HepG2 (cell line): ENCODE measurements at regions not wholly inside any gene's neighbourhood (a gene's known extent, or its start where the extent isn't known, plus 50 kb on each side); places are given as distances from the start of the nearest gene placed in this dataset.

Experiments
- ARID4A ChIP-seq: sonication (generic); formaldehyde crosslinking; IDR thresholded peaks from 2 replicates; pipeline ENCODE4 v1.5.0; 2020; ENCODE audit warnings: mild to moderate bottlenecking, missing genetic modification reagents, borderline replicate concordance
- ARID5B ChIP-seq: IDR thresholded peaks from 2 replicates; pipeline ENCODE4 v1.4.0; 2020; ENCODE audit warnings: mild to moderate bottlenecking, missing genetic modification reagents
- ARNT ChIP-seq: fragments of 450-650 bp; IDR thresholded peaks from 2 replicates; pipeline ENCODE4 v1.6.1; 2017
- CENPX ChIP-seq: sonication (generic); formaldehyde crosslinking; IDR thresholded peaks from 2 replicates; pipeline ENCODE4 v1.9.0; 2021; ENCODE audit warnings: mild to moderate bottlenecking, missing genetic modification reagents, moderate library complexity
- HNRNPLL ChIP-seq: fragments of 200-400 bp; formaldehyde crosslinking; IDR thresholded peaks from 2 replicates; pipeline ENCODE4 v1.6.1; 2017; ENCODE audit warnings: mild to moderate bottlenecking, low read depth, low read length; ENCODE audit not compliant: poor library complexity, severe bottlenecking
- HNRNPUL1 ChIP-seq: fragments of 200-400 bp; formaldehyde crosslinking; IDR thresholded peaks from 2 replicates; pipeline ENCODE4 v1.6.1; 2017; ENCODE audit warnings: low read depth, mild to moderate bottlenecking, low read length, moderate library complexity
- KDM5A ChIP-seq: fragments of 200-600 bp; sonication (generic); IDR thresholded peaks from 2 replicates; pipeline ENCODE4 v1.7.0; 2018; ENCODE audit warnings: antibody characterized with exemption, mild to moderate bottlenecking, low read length, borderline replicate concordance
- MXD3 ChIP-seq: IDR thresholded peaks from 2 replicates; pipeline ENCODE4 v1.6.1; 2016; ENCODE audit warnings: mild to moderate bottlenecking, missing biosample characterization, missing genetic modification reagents
- MYC ChIP-seq: sonication (generic); formaldehyde crosslinking; IDR thresholded peaks from 2 replicates; pipeline ENCODE4 v1.9.0; 2021; ENCODE audit warnings: missing genetic modification reagents, borderline replicate concordance
- SNAPC5 ChIP-seq: sonication (generic); formaldehyde crosslinking; IDR thresholded peaks from 2 replicates; pipeline ENCODE4 v1.8.1; 2023; ENCODE audit warnings: mild to moderate bottlenecking, missing genetic modification reagents, borderline replicate concordance
- STAT5B ChIP-seq: sonication (generic); formaldehyde crosslinking; IDR thresholded peaks from 2 replicates; pipeline ENCODE4 v1.4.0; 2020; ENCODE audit warnings: missing genetic modification reagents
- TMF1 ChIP-seq: sonication (generic); formaldehyde crosslinking; IDR thresholded peaks from 2 replicates; pipeline ENCODE4 v1.8.1; 2022; ENCODE audit warnings: low read depth, missing genetic modification reagents
- TRAFD1 ChIP-seq: sonication (generic); formaldehyde crosslinking; IDR thresholded peaks from 2 replicates; pipeline ENCODE4 v1.5.1; 2020; ENCODE audit warnings: missing genetic modification reagents, mild to moderate bottlenecking, borderline replicate concordance
- ZNF597 ChIP-seq: sonication (generic); formaldehyde crosslinking; IDR thresholded peaks from 2 replicates; pipeline ENCODE4 v1.5.0; 2020; ENCODE audit warnings: missing genetic modification reagents
- ZNF788 ChIP-seq: sonication (generic); formaldehyde crosslinking; IDR thresholded peaks from 2 replicates; pipeline ENCODE4 v1.5.0; 2020; ENCODE audit warnings: mild to moderate bottlenecking, missing genetic modification reagents, borderline replicate concordance
- ZNF83 ChIP-seq: sonication (generic); formaldehyde crosslinking; IDR thresholded peaks from 2 replicates; pipeline ENCODE4 v1.4.0; 2020; ENCODE audit warnings: missing genetic modification reagents, mild to moderate bottlenecking, borderline replicate concordance

- TF ChIP-seq ZNF597 (CRISPR knock-in tag) (no peak), ARID4A (CRISPR knock-in tag) (no peak; the same call in 1 of the 2 replicates), MYC (CRISPR knock-in tag) (peak; percentile 63; the same call in 1 of the 2 replicates), TMF1 (CRISPR knock-in tag) (no peak), HNRNPUL1 (no peak), SNAPC5 (CRISPR knock-in tag) (no peak; the same call in 1 of the 2 replicates), HNRNPLL (peak; percentile 60), MXD3 (CRISPR knock-in tag) (peak; percentile 56), STAT5B (CRISPR knock-in tag) (0 out of 2 replicates have a peak, but pooled peaks have one; percentile 68), ARNT (no peak), ZNF788 (CRISPR knock-in tag) (peak; percentile 79), TRAFD1 (CRISPR knock-in tag) (peak; percentile 85; the same call in 1 of the 2 replicates), CENPX (CRISPR knock-in tag) (no peak), ARID5B (CRISPR knock-in tag) (peak; percentile 70), KDM5A (no peak; the same call in 1 of the 2 replicates), ZNF83 (CRISPR knock-in tag) (peak; percentile 57; the same call in 1 of the 2 replicates)
These were observed 118.1 kb downstream of the CEBPB start (continued) for GRCh38 chr20:50308513-50309279.
